Nephron progenitor cell (in vitro differentiated cells): ENCODE measurements at regions not wholly inside any gene's neighbourhood (a gene's known extent, or its start where the extent isn't known, plus 50 kb on each side); places are given as distances from the start of the nearest gene placed in this dataset.
"Not testable (repeated sequence)": the region's sequence is repeated elsewhere in the genome, so short reads cannot be mapped to it uniquely, and the experiment has no call there.

Experiments used
- DNase-seq: peaks from one replicate; pipeline ENCODE4 v3.0.0; 2021
- H3K27ac Mint-ChIP-seq: 2 replicates; pipeline ENCODE4 v1.8.0; 2021; ENCODE audit warnings: mild to moderate bottlenecking, moderate library complexity, mixed read lengths
- H3K27me3 Mint-ChIP-seq: 2 replicates; pipeline ENCODE4 v1.8.0; 2021; ENCODE audit warnings: mild to moderate bottlenecking, low read depth, mixed read lengths; ENCODE audit not compliant: poor library complexity
- H3K36me3 Mint-ChIP-seq: 2 replicates; pipeline ENCODE4 v1.8.0; 2021; ENCODE audit warnings: low read depth, mixed read lengths
- H3K4me1 Mint-ChIP-seq: 2 replicates; pipeline ENCODE4 v1.8.0; 2021; ENCODE audit warnings: mixed read lengths
- H3K4me3 Mint-ChIP-seq: 2 replicates; pipeline ENCODE4 v1.8.0; 2021; ENCODE audit warnings: mild to moderate bottlenecking, moderate library complexity, mixed read lengths
- H3K9me3 Mint-ChIP-seq: 2 replicates; pipeline ENCODE4 v1.8.0; 2021; ENCODE audit warnings: mild to moderate bottlenecking, moderate library complexity, mixed read lengths

DNA sequence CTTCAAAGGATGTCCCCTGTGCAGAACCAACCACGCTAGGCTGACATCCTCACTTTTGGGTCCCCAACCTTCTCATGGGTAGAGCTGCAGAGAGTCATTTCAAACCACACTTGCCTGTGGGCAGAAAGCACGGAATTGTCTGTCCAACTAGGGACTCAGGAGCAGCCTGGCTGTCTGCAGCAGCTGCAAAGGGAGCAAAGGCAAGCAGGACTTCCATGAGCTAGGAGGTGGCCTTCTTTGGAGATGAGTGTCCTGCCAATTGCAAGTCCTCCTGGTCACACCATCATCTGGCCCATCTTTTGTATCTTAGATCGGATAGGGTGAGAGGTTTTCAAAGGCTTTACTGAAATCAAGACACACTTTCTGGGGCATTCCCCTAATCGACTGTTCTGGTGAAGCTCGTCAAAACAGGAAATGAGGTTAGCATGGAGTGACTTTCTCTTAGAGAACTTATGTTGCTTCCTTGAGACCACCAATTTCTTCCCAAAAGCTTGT is 222.3 kb upstream of the PLGLB2 start:
- DNase-seq, H3K4me3 Mint-ChIP-seq, H3K27ac Mint-ChIP-seq, H3K27me3 Mint-ChIP-seq, H3K36me3 Mint-ChIP-seq, H3K4me1 Mint-ChIP-seq, H3K9me3 Mint-ChIP-seq: not testable (repeated sequence)

DNA sequence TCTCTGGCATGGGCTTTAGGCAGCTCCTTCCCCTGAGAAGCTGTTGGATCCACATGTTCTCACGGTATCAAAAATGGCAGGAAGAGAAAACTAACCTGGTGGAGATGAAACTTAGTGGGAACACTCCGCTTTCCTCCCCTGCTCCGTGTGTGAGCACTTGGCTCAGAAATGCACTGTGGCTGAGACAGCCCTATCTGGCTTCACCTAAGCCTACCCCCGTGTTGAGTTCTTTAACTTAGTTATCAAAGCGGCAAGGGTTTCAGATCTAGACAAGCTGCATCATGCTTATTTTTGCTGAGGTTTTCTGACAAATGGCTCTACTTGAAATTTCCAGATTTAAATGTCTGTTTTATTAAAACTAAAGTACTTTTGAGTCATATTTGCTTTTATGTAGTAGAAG is 221.6 kb upstream of the PLGLB2 start:
- H3K4me3 Mint-ChIP-seq, H3K36me3 Mint-ChIP-seq, DNase-seq, H3K27me3 Mint-ChIP-seq, H3K27ac Mint-ChIP-seq, H3K9me3 Mint-ChIP-seq: not testable (repeated sequence)
- H3K4me1 Mint-ChIP-seq, result peaks cover 11% of the 10 kb centered on the region

DNA sequence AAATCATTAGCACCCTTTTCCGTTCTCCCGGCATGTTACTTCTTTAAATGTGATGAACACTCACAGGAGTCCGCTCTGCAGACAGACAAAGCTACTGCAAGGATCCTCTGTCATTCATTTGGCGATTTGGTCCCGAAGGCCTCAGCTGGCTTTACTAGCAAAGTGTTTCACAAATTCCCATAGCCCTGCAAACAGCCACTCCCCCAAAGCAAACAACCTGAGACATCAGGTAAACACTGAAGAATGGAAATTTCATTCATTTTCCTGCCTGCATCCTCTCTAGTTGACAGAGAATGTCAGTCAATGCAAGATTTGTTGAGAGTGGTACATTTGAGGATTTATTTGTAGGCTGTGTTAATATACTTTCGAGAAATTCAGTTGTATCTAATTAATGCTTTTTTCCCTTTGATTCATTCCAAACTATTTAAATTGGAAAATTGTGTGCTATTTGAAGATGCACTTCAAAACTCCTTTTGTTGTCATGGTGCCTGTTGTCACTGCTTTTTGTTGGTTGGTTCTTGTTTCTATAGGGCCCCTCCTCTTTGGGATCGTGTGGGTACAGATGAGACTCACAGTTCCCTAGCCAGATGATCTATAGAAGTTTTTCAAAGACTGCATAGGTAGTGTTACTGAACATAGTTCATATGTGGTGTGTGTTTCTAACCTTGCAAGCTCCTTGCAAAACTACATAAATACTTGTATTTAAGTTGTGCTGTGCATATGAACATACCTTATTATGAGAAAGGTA is 215.7 kb upstream of the PLGLB2 start:
- H3K36me3 Mint-ChIP-seq, H3K27me3 Mint-ChIP-seq, H3K4me3 Mint-ChIP-seq, H3K9me3 Mint-ChIP-seq, DNase-seq: not testable (repeated sequence)
- Mint-ChIP-seq H3K27ac (peak overlapping the region; percentile 97), H3K4me1 (peaks cover 42% of the 10 kb centered on the region)

DNA sequence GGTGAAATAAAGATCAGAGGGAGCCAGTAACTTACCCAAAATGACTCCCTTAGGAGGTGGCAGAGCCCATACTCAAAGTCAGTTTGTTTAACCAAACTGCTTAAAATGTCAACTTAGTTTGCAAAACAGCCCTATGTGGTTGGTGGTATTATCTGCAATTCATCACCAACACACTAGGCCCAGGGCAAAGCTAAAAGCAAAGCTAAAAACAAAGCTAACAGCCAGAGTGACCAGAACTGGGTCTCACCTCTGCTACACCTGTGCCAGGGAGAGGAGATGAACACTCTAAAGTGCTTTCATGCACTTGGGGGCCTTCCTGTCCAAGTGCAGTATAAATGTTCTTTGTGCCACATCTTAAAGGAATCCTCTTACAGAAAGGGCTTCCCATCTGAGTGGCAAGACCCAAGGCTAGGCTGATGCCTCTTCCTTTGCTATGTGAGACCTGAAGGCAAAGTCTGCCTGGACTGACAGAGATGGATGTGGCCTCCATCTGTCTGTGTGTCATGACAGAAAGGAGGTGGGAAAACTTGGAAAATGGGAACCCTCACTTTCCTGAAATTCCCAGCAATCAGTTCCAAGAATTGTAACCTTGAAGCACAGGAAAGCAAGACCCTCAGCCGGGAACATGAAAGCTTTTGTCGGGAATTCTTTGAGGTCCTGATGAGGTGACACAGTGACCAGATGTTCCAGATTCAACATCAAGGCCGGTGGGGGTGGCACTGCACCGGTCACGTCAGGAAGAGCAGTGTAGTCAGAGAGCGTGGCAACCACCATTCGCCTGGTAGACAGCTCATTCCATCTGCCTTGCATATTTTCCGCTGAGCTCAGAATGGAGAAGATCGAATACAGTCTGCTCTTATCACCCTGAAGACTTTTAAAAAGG is 214.3 kb upstream of the PLGLB2 start:
- H3K9me3 Mint-ChIP-seq, H3K36me3 Mint-ChIP-seq, H3K27me3 Mint-ChIP-seq: not testable (repeated sequence)
- DNase-seq, result peak; percentile 36
- peak overlapping the region; percentile 57 for H3K4me3 Mint-ChIP-seq
- H3K4me1 Mint-ChIP-seq, result peaks cover 47% of the 10 kb centered on the region
- H3K27ac Mint-ChIP-seq, result peak overlapping the region; percentile 98

DNA sequence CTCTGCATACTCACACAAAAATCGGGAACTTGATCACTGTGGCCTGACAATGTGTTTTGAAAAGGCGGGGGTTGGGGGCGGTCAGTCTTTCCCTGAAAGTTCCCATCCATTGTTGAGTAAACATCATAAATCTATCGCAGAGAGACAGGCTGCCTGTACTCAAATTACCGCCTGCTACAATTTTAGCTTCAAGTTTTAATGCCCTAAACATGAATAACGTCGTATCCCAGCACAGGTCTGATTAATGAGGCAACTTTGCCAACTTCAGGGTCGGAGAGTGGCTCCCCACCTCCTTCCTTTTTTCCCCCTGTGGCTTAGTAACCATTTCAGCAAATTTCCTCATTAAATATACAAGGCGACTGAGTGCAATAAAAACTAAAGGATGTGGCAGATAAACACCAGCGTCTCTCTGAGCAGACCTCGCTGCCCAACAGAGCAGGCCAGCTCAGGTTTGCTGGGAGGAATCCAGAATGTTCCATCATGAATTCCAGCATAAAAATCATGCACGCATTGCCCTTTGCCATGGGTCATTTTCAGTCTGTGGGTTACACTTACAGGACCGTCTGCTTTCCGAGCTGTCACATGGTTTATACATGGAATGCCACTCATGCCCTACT is 213.5 kb upstream of the PLGLB2 start:
- DNase-seq, H3K9me3 Mint-ChIP-seq, H3K27me3 Mint-ChIP-seq, H3K36me3 Mint-ChIP-seq: not testable (repeated sequence)
- Mint-ChIP-seq H3K27ac (peak overlapping the region; percentile 98), H3K4me3 (peak overlapping the region; percentile 57), H3K4me1 (peaks cover 47% of the 10 kb centered on the region)

DNA sequence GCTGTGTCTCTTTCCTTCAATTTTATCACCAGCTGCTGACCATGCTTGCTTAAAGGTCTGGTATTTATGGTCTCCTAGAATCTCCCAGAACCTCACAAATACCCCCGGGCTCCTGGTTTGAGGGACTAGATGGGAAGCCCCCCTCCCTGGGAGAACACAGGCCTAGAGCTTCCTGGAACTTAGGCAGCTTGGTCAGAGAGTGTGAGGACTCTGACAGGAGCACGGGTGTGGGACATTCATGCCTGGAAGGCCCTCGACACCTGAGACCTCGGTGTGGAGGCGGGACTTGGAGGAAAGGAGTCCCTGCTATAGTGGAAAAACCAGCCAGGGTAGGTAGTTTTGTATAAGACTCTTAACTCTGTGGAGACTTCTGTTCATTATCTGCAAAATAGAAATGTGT is 211.5 kb upstream of the PLGLB2 start:
- not testable (repeated sequence) for H3K4me3 Mint-ChIP-seq, H3K27ac Mint-ChIP-seq, H3K9me3 Mint-ChIP-seq, H3K27me3 Mint-ChIP-seq, H3K36me3 Mint-ChIP-seq
- peaks cover 35% of the 10 kb centered on the region for H3K4me1 Mint-ChIP-seq
- DNase-seq, result peak; percentile 7

DNA sequence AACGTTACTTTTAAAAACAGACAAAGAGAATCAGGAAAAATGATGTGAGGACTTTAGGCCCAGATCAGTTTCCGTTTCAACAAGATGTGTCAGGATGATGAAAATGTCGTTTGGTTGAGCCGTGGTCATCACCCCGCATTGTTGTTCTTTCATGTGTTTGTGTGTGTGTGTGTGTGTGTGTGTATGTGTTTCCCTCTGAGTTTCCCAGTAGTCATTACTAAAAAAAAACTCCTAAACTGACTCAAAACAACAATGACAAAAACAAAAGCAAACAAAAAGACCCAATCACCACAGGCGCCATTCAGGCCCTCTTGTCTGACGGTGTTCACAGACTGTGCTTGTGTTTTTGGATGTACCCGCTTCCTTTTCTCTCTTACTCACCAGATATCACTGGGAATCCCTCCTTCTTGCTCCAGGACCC is 210.6 kb upstream of the PLGLB2 start:
- H3K27me3 Mint-ChIP-seq, H3K9me3 Mint-ChIP-seq, DNase-seq, H3K4me3 Mint-ChIP-seq, H3K36me3 Mint-ChIP-seq: not testable (repeated sequence)
- H3K4me1 Mint-ChIP-seq, result peaks cover 30% of the 10 kb centered on the region
- H3K27ac Mint-ChIP-seq, result peak overlapping the region; percentile 90

DNA sequence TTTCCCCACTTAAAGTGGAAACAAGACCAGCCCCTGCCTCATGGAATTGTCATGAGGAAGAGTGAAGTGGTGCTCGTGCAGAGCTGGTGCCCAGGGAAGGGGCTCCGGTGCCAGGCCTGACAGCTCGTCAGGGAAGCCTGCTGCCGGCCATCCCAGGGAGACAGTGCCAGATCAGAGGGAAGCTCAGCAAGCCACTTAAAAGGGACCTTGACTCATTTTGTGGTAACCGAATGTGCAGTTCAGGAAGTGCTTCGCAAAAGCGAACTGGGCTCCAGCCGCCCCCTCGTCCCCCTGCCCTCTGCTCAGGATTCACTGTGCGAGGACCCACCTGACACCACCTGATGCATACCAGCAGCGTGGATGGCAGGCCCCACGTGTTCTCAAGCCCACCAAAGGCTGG is 209.6 kb upstream of the PLGLB2 start:
- not testable (repeated sequence) for DNase-seq, H3K36me3 Mint-ChIP-seq, H3K9me3 Mint-ChIP-seq, H3K27me3 Mint-ChIP-seq, H3K4me3 Mint-ChIP-seq, H3K27ac Mint-ChIP-seq
- H3K4me1 Mint-ChIP-seq, result peaks cover 26% of the 10 kb centered on the region

DNA sequence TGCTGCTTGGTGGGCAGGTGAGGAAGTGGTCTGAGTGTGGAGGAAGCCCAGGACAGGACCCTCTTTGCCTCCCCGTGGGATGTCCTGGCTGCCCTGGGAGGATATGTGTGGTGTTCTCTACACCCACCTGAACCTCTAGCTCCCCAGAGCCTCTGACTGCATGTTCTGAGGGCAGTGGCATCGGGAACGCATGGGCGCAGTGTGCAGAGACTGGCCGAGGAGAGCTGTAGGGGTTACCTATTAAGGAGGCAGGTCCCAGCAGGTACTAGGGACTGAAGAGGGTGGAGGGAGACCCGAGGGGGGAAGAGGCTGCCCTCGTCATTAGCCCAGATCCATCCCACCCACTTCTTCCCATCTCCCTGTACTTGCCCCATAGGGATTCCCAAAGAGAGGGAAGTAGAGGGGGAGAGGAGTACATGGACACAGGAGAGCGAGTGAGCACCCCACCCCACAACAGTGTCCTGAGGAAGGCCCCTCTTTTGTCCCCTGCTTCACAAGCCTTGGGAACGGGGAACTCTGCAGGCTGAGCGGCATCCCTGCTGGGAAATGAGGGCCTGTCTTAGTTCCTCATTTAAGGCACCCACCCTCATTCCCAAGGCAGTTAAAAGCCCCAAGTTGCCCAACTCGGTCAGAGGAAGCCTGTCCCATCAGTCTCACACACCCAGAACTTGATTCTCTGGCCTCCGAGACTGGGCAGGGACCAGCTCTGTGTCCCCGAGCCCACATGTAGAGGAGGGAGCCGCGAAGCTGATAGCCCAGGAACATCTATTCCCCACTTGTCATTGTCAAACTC is 208.5 kb upstream of the PLGLB2 start:
- H3K27me3 Mint-ChIP-seq, DNase-seq, H3K4me3 Mint-ChIP-seq, H3K9me3 Mint-ChIP-seq, H3K27ac Mint-ChIP-seq, H3K36me3 Mint-ChIP-seq: not testable (repeated sequence)
- H3K4me1 Mint-ChIP-seq, result peaks cover 17% of the 10 kb centered on the region

DNA sequence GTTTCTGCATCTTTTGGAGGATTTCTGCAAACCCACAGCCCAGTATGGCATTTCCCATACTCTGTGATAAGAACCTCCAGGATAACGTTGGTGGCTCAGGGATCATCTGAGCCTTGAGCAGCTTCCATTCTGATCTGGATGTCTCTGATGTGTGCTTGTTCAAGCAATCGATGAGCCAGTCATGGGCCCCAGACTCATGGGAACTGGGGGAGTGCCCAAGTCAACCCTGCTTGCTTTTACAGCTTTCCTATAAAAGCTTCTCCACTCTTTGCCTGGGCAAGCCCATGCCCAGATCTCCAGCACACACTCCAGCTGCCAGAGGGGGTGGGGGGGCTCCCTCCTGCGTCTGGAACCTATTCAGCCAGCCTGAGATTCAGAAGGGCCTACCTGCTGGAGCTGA is 207.6 kb upstream of the PLGLB2 start:
- not testable (repeated sequence) for H3K9me3 Mint-ChIP-seq, DNase-seq, H3K36me3 Mint-ChIP-seq, H3K27me3 Mint-ChIP-seq, H3K4me3 Mint-ChIP-seq, H3K27ac Mint-ChIP-seq
- peaks cover 15% of the 10 kb centered on the region for H3K4me1 Mint-ChIP-seq

DNA sequence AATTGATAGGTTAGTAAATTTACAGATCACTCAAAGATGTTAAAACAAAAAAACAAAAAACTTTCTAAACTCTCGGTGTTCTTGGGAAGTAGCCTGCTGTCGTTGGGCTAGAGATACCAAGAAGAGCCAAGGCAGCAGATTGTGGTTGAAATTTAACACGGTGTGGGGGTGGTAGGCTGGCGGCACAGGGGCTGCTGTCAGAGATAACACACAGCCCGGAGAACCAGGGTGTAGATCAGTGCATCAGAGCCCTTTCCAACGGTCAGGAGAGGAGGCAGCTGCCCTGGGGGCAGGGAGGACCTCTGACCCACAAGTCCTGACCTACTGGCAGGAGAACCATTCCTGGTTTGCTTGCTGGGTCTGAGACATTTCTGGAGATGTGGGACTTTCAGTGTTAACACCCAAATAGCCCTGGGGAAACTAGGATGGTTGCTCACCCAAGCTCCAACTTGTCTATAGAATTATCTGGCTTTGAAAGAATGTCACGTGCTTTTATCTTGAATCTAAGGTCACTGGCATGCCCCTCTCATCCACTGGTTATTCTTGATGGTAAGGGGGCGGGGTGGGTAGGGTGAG is 205.2 kb upstream of the PLGLB2 start:
- not testable (repeated sequence) for H3K9me3 Mint-ChIP-seq, H3K4me1 Mint-ChIP-seq, H3K27me3 Mint-ChIP-seq, H3K36me3 Mint-ChIP-seq
- Mint-ChIP-seq H3K4me3 (peak overlapping the region; percentile 44), H3K27ac (peak overlapping the region; percentile 90)
- DNase-seq, result peak; percentile 42

DNA sequence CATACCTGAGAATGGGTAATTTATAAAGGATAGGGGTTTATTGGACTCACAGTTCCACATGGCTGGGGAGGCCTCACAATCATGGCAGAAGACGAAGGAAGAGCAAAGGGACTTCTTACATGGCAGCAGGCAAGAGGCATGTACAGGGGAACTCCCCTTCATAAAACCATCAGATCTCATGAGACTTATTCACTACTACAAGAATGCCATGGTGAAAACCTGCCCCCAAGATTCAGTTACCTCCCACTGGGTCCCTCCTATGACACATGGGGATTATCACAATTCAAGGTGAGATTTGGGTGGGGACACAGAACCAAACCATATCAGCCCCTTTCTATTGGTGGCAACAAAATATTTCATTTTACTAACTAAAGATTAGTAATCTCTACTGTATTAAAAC is 204.1 kb upstream of the PLGLB2 start:
- not testable (repeated sequence) for H3K4me1 Mint-ChIP-seq, H3K27me3 Mint-ChIP-seq, H3K9me3 Mint-ChIP-seq, H3K36me3 Mint-ChIP-seq, H3K27ac Mint-ChIP-seq, H3K4me3 Mint-ChIP-seq, DNase-seq

DNA sequence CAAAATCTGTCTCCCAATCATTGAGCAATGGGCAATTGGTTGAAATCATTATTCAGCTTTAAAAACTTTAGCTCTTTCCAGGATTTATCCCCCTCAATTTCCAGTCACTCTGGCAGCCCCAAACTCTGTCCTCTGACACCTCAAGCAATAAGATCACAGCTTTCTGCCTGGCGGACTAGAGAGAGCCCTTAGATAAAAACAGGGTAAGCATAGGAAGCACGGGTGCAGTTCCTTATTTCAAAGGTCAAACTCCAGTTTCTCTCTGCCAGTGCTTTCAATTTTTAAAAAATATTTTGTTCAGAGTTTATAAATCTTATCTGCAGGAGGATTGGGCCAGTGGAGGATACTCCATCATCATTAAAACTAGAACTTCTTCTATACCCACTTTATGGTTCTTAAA is 200.8 kb upstream of the PLGLB2 start:
- not testable (repeated sequence) for H3K4me3 Mint-ChIP-seq, DNase-seq, H3K36me3 Mint-ChIP-seq, H3K27me3 Mint-ChIP-seq, H3K9me3 Mint-ChIP-seq, H3K27ac Mint-ChIP-seq
- peaks cover 11% of the 10 kb centered on the region for H3K4me1 Mint-ChIP-seq
